H1 (cell line): ENCODE measurements at regions not wholly inside any gene's neighbourhood (a gene's known extent, or its start where the extent isn't known, plus 50 kb on each side); places are given as distances from the start of the nearest gene placed in this dataset.

Experiments used
- CHD7 ChIP-seq: fragments of 300-600 bp; sonication (generic); IDR thresholded peaks from 2 replicates; pipeline ENCODE4 v1.7.1; 2012; ENCODE audit warnings: low read length, moderate library complexity, mild to moderate bottlenecking, inconsistent platforms; ENCODE audit not compliant: insufficient replicate concordance
- KDM4A ChIP-seq: IDR thresholded peaks from one replicate; pipeline ENCODE4 v1.7.1; 2012; ENCODE audit warnings: low read depth, mild to moderate bottlenecking, moderate library complexity, low read length, inconsistent platforms; ENCODE audit not compliant: severe bottlenecking

GRCh38 chr13:107942030-107942617 is 273.2 kb downstream of the LIG4 start (continued):
- TF ChIP-seq KDM4A (no peak), CHD7 (no peak)
